Activated T-helper 2 cell treated with anti-CD3 and anti-CD28 coated beads, Interferon-gamma antibody, Interleukin-2, Interleukin-4, amounts not matched to agents 10 μg/mL and 5 μg/mL and 100 μg/mL, durations not matched to agents 14 hours and 24 hours and 36 hours (primary cell): ENCODE measurements at regions not wholly inside any gene's neighbourhood (a gene's known extent, or its start where the extent isn't known, plus 50 kb on each side); places are given as distances from the start of the nearest gene placed in this dataset.

Experiments
- DNase-seq: peaks from one replicate; pipeline ENCODE4 v3.0.0; 2021; ENCODE audit warnings: low spot score
- H3K27ac Mint-ChIP-seq: one replicate; pipeline ENCODE4 v1.8.0; 2021; ENCODE audit warnings: mixed read lengths
- H3K27me3 Mint-ChIP-seq: one replicate; pipeline ENCODE4 v1.8.0; 2021; ENCODE audit warnings: low read depth, mixed read lengths
- H3K36me3 Mint-ChIP-seq: one replicate; pipeline ENCODE4 v1.8.0; 2021; ENCODE audit warnings: low read depth, mixed read lengths
- H3K4me1 Mint-ChIP-seq: one replicate; pipeline ENCODE4 v1.8.0; 2021; ENCODE audit warnings: low read depth, mixed read lengths
- H3K4me3 Mint-ChIP-seq: one replicate; pipeline ENCODE4 v1.8.0; 2021; ENCODE audit warnings: low read depth, mild to moderate bottlenecking, moderate library complexity, mixed read lengths
- H3K9me3 Mint-ChIP-seq: one replicate; pipeline ENCODE4 v1.8.0; 2021; ENCODE audit warnings: mixed read lengths
- intact Hi-C: fragments of 100-400 bp; cut with micrococcal nuclease; formaldehyde crosslinking; loops from one replicate; pipeline ENCODE4 v1.15.1; 2023

DNA sequence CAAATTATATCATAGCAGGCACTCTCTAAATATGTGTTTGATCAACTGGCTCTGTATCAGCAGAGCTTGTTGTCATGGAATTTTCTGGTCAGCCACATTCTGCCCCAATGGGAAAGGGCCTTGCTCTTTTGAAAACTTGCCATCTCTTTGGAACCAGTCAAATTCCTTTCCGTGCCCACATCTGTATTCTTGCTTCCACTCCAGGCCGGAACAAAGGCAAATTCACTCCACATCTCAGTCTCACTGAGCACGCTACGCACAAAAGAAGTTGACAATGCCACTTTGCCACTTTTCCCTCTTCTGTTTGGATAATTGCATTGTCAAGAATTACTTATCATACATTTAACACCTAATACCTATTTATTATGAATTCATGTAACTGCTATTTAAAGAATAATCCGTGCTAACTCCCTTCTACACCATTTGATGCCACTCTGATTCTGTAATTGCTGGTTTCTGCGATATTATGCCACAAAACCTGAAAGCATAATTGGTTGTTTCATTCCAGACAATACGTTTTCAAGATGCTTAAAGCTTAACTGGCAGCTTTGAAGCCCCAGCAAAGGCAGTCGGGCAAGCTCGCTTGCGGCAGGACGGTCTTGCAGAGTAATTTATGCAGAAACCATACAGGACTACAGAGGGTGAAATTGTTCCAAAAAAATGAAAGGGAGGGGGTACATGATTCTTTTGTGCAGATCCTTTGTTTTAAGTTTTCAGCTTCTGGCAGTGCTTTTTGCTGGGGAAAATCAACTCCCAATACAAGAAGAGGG, 277.7 kb downstream of the MSX2 start:
- Mint-ChIP-seq H3K4me1 (peaks cover 8% of the 10 kb centered on the region), H3K9me3 (peaks cover 16% of the 10 kb centered on the region), H3K4me3 (no peak overlapping the region), H3K27me3 (no peaks in the 10 kb centered on the region), H3K36me3 (no peaks in the 10 kb centered on the region), H3K27ac (no peak overlapping the region)
- intact Hi-C loops: no loop called here
- DNase-seq: no peak

DNA sequence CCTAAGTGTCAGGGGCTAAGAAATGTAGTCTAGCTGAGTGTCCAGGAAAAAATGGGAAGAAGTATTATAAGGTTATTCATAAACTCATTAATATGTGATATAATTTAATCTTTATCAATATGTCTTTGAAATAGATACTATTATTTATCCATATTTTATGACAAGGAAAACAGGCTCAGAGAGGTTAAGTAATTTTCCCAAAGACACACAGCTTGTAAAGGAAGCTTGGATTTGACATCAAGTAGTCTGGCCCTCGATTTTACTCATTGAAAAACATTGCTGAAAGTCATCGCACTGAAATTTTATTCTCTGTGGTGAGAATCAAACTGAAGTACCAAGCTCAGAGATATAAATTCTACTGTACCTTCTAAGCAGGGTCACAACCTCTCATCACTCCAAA, 276.9 kb downstream of the MSX2 start:
- Mint-ChIP-seq H3K36me3 (no peaks in the 10 kb centered on the region), H3K27ac (no peak overlapping the region), H3K4me3 (no peak overlapping the region), H3K27me3 (no peaks in the 10 kb centered on the region), H3K9me3 (peaks cover 16% of the 10 kb centered on the region), H3K4me1 (peaks cover 8% of the 10 kb centered on the region)
- DNase-seq: no peak
- intact Hi-C loops: no loop called here

DNA sequence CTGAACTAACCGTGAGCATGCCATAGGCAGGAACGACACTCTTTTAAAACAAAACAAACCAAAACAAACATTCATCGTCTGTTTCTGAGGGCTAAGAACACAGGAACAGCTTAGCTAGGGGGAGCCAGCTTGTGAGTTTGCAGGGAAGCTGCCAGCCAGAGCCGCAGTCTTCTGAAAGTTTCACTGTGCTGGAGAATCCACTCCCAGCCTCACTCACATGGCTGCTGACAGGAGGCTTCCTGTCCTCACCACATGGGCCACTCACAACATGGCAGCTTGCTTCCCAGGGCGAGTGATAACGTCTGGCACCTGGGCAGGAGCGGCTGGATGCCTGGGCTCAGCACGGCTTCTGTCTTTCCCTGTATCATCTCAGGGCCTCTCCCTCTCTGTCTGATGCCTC, 275.2 kb downstream of the MSX2 start:
- intact Hi-C loops: no loop called here

DNA sequence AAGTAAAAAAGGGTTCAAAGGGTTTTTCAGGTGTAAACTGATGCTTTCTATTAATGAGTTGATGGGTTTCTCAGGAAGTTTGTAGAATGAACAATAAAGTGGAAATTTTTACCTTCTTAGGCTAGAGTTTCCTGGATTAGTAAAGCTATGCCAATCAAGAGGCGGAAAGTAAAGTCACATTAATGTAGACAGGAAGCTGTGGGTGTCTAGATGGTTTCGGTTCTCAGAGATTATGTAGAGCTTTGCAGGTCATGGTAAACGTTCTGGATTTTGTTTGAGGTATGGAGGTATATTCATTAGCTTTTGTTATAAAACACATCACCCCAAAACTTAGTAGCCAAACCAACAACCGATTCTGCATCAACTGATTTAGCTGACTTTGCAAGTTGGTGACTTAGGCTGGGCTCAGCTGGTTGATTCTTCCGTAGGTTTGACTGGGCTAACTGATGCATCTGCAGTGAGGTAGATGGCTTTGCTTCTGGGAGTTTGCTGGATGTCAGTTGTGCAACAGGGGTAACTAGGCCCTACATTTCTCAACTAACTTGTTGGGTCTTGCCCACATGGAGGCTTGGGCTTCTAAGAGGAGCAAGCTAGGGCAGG, 273.8 kb downstream of the MSX2 start:
- Mint-ChIP-seq H3K4me3 (no peak overlapping the region), H3K27me3 (no peaks in the 10 kb centered on the region), H3K9me3 (peaks cover 16% of the 10 kb centered on the region), H3K4me1 (peaks cover 8% of the 10 kb centered on the region), H3K27ac (no peak overlapping the region), H3K36me3 (no peaks in the 10 kb centered on the region)
- intact Hi-C loops: no loop called here
- DNase-seq: no peak

More for the DNA sequence above, 275.2 kb downstream of the MSX2 start:
- Mint-ChIP-seq H3K9me3 (peaks cover 16% of the 10 kb centered on the region), H3K27me3 (no peaks in the 10 kb centered on the region), H3K4me1 (peaks cover 8% of the 10 kb centered on the region), H3K27ac (no peak overlapping the region), H3K4me3 (no peak overlapping the region), H3K36me3 (no peaks in the 10 kb centered on the region)
- no peak for DNase-seq

DNA sequence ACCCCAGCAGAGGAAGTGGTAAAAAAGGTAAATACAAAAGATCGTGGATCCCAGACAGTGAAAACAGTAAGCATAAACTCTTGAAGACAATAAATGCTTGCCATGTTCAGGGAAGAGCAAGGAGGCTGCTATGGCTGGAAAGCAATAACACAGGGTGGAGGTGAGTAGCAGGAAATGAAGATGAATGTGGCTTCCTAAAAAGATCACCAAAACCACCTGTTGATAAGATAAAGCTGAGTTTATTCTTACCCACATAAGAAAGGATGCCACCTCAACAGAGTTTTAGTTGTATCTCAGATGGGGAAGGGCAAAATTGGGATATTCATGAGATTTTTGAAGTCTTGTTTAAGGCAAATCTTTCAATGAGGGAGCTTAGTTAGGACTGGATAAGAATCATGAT, 273.3 kb downstream of the MSX2 start:
- peaks cover 16% of the 10 kb centered on the region for H3K9me3 Mint-ChIP-seq
- H3K36me3 Mint-ChIP-seq: no peaks in the 10 kb centered on the region
- H3K4me1 Mint-ChIP-seq: peaks cover 8% of the 10 kb centered on the region
- no peak overlapping the region for H3K27ac Mint-ChIP-seq
- H3K4me3 Mint-ChIP-seq: no peak overlapping the region
- intact Hi-C loops: no loop called here
- H3K27me3 Mint-ChIP-seq: no peaks in the 10 kb centered on the region
- DNase-seq: no peak

DNA sequence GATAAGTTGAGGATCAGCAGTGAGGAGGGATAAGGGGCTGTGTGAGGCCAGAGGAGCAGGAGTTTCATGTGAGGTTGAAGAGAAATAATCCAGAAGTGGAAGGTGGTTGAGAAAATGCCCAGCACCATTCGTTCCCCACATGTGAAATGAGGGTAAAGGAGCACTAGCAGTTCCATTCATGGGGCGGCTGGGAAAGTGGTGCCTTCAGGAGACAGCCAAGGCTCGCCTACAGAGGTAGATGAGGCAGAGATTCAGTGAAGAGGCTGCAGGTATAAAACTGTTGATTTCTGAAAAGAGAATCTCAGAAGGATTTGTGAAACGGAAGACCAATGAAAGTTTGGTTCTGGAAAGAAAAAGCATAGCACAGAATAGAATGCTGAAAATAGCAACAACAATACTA, 272.6 kb downstream of the MSX2 start:
- intact Hi-C loops: no loop called here
- peaks cover 8% of the 10 kb centered on the region for H3K4me1 Mint-ChIP-seq
- H3K27ac Mint-ChIP-seq: no peak overlapping the region
- no peak for DNase-seq
- no peaks in the 10 kb centered on the region for H3K27me3 Mint-ChIP-seq
- H3K4me3 Mint-ChIP-seq: no peak overlapping the region
- H3K9me3 Mint-ChIP-seq: peaks cover 16% of the 10 kb centered on the region
- H3K36me3 Mint-ChIP-seq: no peaks in the 10 kb centered on the region

DNA sequence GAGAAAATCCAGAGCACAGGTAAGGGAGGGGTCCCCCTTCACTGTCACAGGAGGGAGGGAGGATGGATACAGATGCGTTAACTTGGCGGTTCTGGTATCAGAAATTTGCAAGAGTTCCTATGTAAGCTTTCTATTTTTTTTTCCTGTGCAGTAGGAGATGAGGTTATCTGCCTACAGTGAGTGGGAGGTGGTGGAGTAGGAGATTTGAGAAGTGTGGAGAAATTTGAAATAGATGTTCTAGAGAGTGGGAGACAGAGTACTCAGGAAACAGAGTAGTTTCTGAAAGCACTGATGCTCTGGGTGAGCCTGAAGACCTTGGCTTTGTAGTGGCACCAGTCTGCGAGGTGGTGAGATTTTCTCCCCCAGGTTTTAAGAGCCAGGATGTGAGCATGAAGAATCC, 271.4 kb downstream of the MSX2 start:
- H3K36me3 Mint-ChIP-seq: no peaks in the 10 kb centered on the region
- no peak overlapping the region for H3K27ac Mint-ChIP-seq
- H3K4me3 Mint-ChIP-seq: no peak overlapping the region
- H3K27me3 Mint-ChIP-seq: no peaks in the 10 kb centered on the region
- H3K4me1 Mint-ChIP-seq: peaks cover 8% of the 10 kb centered on the region
- intact Hi-C loops: no loop called here
- no peak for DNase-seq
- peaks cover 16% of the 10 kb centered on the region for H3K9me3 Mint-ChIP-seq

DNA sequence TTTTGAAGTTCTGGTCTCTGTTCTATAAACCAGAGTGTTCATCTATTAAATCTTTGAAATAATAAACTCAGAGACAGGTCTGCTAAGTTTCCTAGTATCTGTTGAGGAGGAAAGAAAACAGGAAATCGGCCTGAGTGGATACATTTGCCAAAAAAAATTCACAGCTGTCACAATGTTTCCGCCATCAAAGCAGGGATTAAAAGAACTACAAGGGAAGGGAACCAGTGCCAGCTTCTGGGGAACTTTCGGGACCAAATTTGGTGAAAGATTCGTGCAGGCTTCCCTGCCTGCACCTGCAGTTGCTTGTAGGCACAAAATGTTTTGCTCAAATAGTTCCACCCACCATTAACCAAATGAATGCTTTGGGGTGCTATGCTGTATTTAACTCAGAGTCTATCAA, 267.5 kb downstream of the MSX2 start:
- Mint-ChIP-seq H3K4me3 (no peak overlapping the region), H3K9me3 (no peaks in the 10 kb centered on the region), H3K4me1 (no peaks in the 10 kb centered on the region), H3K36me3 (no peaks in the 10 kb centered on the region), H3K27ac (no peak overlapping the region), H3K27me3 (no peaks in the 10 kb centered on the region)
- no peak for DNase-seq
- intact Hi-C loops: no loop called here

DNA sequence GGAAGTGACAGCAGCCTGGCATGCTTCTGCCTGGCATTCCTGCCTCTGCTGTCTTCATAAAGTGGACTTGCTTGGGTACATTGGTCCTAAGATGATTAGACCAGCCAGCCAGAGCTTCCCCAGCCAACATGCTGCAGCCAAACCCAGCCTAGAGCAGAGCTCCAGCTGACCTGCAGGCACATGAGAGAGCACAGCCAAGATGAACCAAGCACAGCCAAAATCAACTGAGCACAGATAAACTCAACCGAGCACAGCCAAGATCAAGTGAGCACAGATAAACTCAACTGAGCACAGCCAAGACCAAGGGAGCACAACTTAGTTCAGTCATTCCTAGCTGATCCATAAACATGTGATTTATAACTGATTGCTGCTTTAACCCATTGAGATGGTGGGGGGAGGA, 266.5 kb downstream of the MSX2 start:
- H3K4me1 Mint-ChIP-seq: no peaks in the 10 kb centered on the region
- no peaks in the 10 kb centered on the region for H3K36me3 Mint-ChIP-seq
- H3K27ac Mint-ChIP-seq: no peak overlapping the region
- intact Hi-C loops: no loop called here
- H3K27me3 Mint-ChIP-seq: no peaks in the 10 kb centered on the region
- H3K9me3 Mint-ChIP-seq: no peaks in the 10 kb centered on the region
- no peak for DNase-seq
- H3K4me3 Mint-ChIP-seq: no peak overlapping the region

DNA sequence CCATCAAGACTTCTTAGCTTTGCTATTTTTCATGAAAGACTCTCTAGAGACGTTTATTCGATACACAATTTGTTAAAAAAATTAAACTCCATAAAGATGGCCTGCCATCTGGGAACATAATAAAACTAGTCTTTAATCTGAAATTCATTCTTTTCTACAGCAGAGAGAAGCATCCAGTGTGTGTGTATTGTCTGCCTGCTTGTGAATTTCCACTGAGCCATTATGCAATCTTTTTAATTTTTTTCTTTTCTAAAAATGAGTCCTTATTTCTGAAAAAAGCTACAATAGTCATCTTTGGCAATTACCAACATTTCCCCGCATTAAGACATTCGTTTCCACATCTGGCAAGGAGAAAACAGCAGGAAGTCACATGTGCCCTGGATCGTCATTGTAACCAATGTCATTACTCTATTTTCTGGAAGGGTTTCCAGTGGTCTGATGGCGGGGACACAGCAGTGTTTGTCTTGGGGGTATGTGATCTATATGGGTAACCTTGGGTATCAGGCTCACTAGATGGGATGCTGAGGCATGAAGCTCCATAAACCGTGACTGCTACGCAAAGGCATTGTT, 263.1 kb downstream of the MSX2 start:
- no peaks in the 10 kb centered on the region for H3K9me3 Mint-ChIP-seq
- intact Hi-C loops: no loop called here
- H3K27me3 Mint-ChIP-seq: no peaks in the 10 kb centered on the region
- no peak overlapping the region for H3K4me3 Mint-ChIP-seq
- no peak overlapping the region for H3K27ac Mint-ChIP-seq
- DNase-seq: no peak
- H3K4me1 Mint-ChIP-seq: no peaks in the 10 kb centered on the region
- H3K36me3 Mint-ChIP-seq: no peaks in the 10 kb centered on the region

DNA sequence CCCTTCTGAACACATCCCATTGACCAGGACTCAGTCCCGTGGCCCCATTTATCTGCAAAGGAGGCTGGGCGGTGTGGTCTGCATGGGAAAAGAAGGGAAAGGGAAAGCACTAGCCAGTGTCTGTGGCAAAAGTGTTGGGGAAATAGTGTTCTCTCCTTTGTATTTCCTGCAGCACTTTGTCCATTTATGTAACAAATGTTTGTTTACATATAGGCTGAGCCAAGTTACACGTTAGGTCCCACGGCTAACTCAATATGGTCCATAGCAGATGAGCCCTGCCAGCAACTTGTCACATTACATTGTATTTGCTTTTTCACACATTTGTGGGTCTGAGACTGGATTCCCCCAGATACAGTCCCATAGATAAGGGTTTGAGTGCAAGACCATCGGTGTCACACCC, 260.5 kb downstream of the MSX2 start:
- Mint-ChIP-seq H3K4me3 (no peak overlapping the region), H3K27ac (no peak overlapping the region), H3K36me3 (no peaks in the 10 kb centered on the region), H3K9me3 (no peaks in the 10 kb centered on the region), H3K4me1 (no peaks in the 10 kb centered on the region), H3K27me3 (no peaks in the 10 kb centered on the region)
- no peak for DNase-seq
- intact Hi-C loops: no loop called here

DNA sequence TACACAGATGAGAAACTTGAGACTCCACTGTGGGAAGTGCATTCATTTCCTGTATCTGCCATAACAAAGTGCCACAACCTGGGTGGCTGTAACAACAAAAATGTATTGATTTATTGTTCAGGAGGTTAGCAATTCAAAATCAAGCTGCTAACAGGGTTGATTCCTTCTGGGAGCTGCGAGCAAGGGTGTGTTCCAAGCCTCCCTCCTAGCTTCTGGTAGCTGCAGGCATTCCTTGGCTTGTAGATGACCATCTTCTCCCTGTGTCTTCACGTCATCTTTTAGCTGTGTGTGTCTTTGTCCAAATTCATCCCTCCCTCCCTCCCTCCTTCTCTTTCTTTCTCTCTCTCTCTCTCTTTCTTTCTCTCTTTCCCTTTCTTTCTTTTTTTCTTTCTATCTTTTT, 258.1 kb downstream of the MSX2 start:
- H3K27ac Mint-ChIP-seq: no peak overlapping the region
- H3K4me3 Mint-ChIP-seq: no peak overlapping the region
- no peaks in the 10 kb centered on the region for H3K27me3 Mint-ChIP-seq
- no peaks in the 10 kb centered on the region for H3K9me3 Mint-ChIP-seq
- DNase-seq: no peak
- intact Hi-C loops: no loop called here
- H3K36me3 Mint-ChIP-seq: no peaks in the 10 kb centered on the region
- H3K4me1 Mint-ChIP-seq: no peaks in the 10 kb centered on the region

DNA sequence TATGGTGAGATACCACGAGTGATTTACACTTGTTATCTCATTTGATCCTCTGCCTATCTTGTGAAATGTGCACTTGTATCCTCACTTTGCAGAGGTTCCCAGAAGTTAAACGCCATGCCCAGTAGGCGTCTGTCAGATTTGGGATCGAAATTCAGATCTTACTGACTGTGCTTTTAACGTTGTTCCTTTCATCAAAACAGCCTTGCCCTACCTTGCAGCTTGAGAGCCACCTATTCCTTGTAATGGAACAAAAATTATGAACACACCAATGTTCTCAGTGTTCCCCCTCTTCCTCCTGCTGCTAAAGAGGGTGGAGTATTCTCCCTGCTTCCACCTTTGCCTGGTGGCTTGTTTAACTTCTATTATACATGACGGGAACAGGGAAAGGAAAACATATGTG, 257.0 kb downstream of the MSX2 start:
- Mint-ChIP-seq H3K9me3 (no peaks in the 10 kb centered on the region), H3K4me3 (no peak overlapping the region), H3K27ac (no peak overlapping the region), H3K36me3 (no peaks in the 10 kb centered on the region), H3K27me3 (no peaks in the 10 kb centered on the region), H3K4me1 (no peaks in the 10 kb centered on the region)
- intact Hi-C loops: no loop called here
- no peak for DNase-seq
